ENCODE measurements at regions not wholly inside any gene's neighbourhood (a gene's known extent, or its start where the extent isn't known, plus 50 kb on each side); places are given as distances from the start of the nearest gene placed in this dataset.
"Not testable (repeated sequence)": the region's sequence is repeated elsewhere in the genome, so short reads cannot be mapped to it uniquely, and the experiment has no call there.

DNA sequence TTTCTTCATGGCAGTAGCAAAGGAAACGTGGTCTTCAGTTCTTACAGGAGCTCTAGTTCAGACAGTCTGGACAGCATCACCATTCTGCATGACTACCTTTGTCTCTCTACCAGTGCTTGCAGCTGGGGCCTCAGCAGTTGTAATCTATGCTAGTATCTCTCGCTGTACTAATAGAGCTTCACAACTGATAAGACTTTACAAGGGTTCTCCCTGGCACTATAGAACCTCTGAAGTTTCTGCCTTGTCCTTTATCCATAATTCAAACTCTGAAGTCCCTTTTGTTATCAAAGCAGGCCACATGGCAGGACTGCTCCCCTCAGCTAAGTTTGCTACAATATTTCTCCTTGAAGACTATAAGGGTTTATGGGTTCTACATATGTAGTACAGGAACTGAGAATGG lies 842.1 kb upstream of the ADGRB3 start:
- H3K27ac ChIP-seq (ENCODE audit: extremely low read depth, low read depth, low read length) = no peak overlapping the region
- H3K9me3 ChIP-seq (ENCODE audit: control insufficient read depth, insufficient read depth, low read depth, low read length) = no peaks in the 10 kb centered on the region
- POLR2A ChIA-PET = no interaction called here
- H3K36me3 ChIP-seq (ENCODE audit: control insufficient read depth in 2 of 2, insufficient read depth in 1 of 2, low read length in 2 of 2) = no peaks in the 10 kb centered on the region
- H3K4me1 ChIP-seq (ENCODE audit: control insufficient read depth, insufficient read depth, low read length) = no peaks in the 10 kb centered on the region
- no peak overlapping the region for H3K4me3 ChIP-seq (ENCODE audit: low read depth, low read length)
- no peak for TF ChIP-seq WT1 (tag by site-specific recombination; IDR thresholded peaks at IDR 0.05)
- CTCF ChIA-PET = interaction anchor here (0.6 kb wide), 1 partner anchor 52 kb away, joined by 5 read pairs; no protein-coding TSS in a partner anchor

DNA sequence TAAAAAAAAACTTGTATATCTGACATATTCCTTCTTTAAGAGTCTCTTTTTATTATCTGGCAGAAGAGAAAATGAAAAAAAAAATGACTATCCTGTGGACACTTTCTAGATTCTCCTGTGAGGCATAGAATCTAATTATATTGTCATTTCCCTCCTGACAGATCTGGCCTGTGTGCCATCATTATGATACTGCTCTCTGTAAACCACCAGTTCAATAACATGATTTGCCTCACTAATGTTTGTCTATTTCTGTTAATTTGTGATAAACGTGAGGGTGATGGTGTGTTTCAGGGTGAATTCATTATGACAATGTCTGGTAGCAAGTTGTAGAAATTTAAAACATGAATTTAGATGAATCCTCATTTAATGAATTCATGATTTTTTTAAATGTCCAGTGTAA lies 844.5 kb upstream of the ADGRB3 start:
- Histone ChIP-seq H3K4me1 (ENCODE audit: control insufficient read depth, insufficient read depth, low read length) (no peaks in the 10 kb centered on the region), H3K4me3 (ENCODE audit: low read depth, low read length) (no peak overlapping the region), H3K27ac (ENCODE audit: extremely low read depth, low read depth, low read length) (no peak overlapping the region), H3K9me3 (ENCODE audit: control insufficient read depth, insufficient read depth, low read depth, low read length) (no peaks in the 10 kb centered on the region), H3K36me3 (ENCODE audit: control insufficient read depth in 2 of 2, insufficient read depth in 1 of 2, low read length in 2 of 2) (no peaks in the 10 kb centered on the region)
- ChIA-PET CTCF (no interaction called here), POLR2A (no interaction called here)
- no peak for TF ChIP-seq ZNF169 (tag by site-specific recombination; IDR thresholded peaks at IDR 0.05)
- TF ChIP-seq TRIM28 (IDR thresholded peaks at IDR 0.05; ENCODE audit: borderline replicate concordance, low read length) = no peak
- no peak for TF ChIP-seq ZNF140 (tag by site-specific recombination; IDR thresholded peaks at IDR 0.05)
- no peak for TF ChIP-seq ZBTB21 (tag by site-specific recombination; IDR thresholded peaks at IDR 0.05)
- TF ChIP-seq, protein P1, sequence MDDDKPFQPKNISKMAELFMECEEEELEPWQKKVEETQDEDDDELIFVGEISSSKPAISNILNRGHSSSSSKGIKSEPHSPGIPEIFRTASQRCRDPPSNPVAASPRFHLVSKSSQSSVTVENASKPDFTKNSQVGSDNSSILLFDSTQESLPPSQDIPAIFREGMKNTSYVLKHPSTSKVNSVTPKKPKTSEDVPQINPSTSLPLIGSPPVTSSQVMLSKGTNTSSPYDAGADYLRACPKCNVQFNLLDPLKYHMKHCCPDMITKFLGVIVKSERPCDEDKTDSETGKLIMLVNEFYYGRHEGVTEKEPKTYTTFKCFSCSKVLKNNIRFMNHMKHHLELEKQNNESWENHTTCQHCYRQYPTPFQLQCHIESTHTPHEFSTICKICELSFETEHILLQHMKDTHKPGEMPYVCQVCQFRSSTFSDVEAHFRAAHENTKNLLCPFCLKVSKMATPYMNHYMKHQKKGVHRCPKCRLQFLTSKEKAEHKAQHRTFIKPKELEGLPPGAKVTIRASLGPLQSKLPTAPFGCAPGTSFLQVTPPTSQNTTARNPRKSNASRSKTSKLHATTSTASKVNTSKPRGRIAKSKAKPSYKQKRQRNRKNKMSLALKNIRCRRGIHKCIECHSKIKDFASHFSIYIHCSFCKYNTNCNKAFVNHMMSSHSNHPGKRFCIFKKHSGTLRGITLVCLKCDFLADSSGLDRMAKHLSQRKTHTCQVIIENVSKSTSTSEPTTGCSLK (tag by site-specific recombination; IDR thresholded peaks at IDR 0.05) = no peak
- no peak for TF ChIP-seq ZNF664 (tag by site-specific recombination; IDR thresholded peaks at IDR 0.05)
- no peak for TF ChIP-seq ZNF404 (tag by site-specific recombination; IDR thresholded peaks at IDR 0.05)
- TF ChIP-seq ZNF501 (tag by site-specific recombination; IDR thresholded peaks at IDR 0.05) = no peak
- no peak for TF ChIP-seq ZNF274 (IDR thresholded peaks at IDR 0.05; ENCODE audit: low read length)
- TF ChIP-seq ZNF274 (tag by site-specific recombination; IDR thresholded peaks at IDR 0.05; ENCODE audit: borderline replicate concordance) = no peak
- TF ChIP-seq ZNF214 (tag by site-specific recombination; IDR thresholded peaks at IDR 0.05; ENCODE audit: borderline replicate concordance) = no peak

DNA sequence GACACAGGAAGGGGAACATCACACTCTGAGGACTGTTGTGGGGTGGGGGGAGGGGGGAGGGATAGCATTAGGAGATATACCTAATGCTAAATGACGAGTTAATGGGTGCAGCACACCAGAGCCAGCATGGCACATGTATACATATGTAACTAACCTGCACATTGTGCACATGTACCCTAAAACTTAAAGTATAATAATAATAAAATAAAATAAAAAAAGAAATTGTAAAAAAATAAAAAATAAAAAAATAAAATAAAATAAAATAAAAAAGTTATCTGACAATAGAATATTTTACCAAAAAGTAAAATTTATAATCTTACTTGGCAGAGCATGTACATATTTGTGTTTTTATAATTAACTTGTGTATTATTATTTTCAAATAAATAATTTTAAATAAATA lies 848.0 kb upstream of the ADGRB3 start:
- H3K4me1 ChIP-seq (ENCODE audit: control insufficient read depth, insufficient read depth, low read length); H3K9me3 ChIP-seq (ENCODE audit: control insufficient read depth, insufficient read depth, low read depth, low read length); CTCF ChIA-PET; POLR2A ChIA-PET; H3K4me3 ChIP-seq (ENCODE audit: low read depth, low read length); H3K36me3 ChIP-seq (ENCODE audit: control insufficient read depth in 2 of 2, insufficient read depth in 1 of 2, low read length in 2 of 2); H3K27ac ChIP-seq (ENCODE audit: extremely low read depth, low read depth, low read length): not testable (repeated sequence)

DNA sequence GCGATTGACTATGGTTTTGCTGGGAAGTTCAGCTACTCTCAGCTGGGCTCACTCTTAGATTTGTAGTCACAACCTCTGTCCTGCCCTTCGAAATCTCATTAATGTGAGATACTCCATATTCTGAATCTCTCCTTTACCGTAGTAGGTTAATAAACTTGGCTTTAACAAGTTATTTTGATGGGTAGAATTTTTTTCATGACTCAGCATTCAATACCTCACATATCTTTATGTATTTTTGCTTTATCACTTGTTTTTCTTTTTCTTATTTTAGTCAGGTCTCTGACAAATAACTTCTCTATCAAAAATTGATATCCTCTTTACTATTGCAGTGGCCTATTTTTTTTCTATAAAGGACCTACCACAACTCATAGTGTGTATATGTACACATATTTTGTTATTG lies 855.2 kb upstream of the ADGRB3 start:
- no peaks in the 10 kb centered on the region for H3K36me3 ChIP-seq (ENCODE audit: control insufficient read depth in 2 of 2, insufficient read depth in 1 of 2, low read length in 2 of 2)
- TF ChIP-seq ZNF394 (tag by site-specific recombination; IDR thresholded peaks at IDR 0.05; ENCODE audit: borderline replicate concordance) (no peak), ZNF16 (tag by site-specific recombination; IDR thresholded peaks at IDR 0.05; ENCODE audit: low read depth) (no peak), ZNF830 (tag by site-specific recombination; IDR thresholded peaks at IDR 0.05; ENCODE audit: low read depth) (no peak), KLF10 (tag by site-specific recombination; IDR thresholded peaks at IDR 0.05) (no peak), ZNF473 (tag by site-specific recombination; IDR thresholded peaks at IDR 0.05) (no peak), HOXD13 (CRISPR knock-in tag; IDR thresholded peaks at IDR 0.05; ENCODE audit: borderline replicate concordance) (no peak), GLI2 (tag by site-specific recombination; IDR thresholded peaks at IDR 0.05; ENCODE audit: borderline replicate concordance, low read depth) (no peak)
- TF ChIP-seq, protein P2, sequence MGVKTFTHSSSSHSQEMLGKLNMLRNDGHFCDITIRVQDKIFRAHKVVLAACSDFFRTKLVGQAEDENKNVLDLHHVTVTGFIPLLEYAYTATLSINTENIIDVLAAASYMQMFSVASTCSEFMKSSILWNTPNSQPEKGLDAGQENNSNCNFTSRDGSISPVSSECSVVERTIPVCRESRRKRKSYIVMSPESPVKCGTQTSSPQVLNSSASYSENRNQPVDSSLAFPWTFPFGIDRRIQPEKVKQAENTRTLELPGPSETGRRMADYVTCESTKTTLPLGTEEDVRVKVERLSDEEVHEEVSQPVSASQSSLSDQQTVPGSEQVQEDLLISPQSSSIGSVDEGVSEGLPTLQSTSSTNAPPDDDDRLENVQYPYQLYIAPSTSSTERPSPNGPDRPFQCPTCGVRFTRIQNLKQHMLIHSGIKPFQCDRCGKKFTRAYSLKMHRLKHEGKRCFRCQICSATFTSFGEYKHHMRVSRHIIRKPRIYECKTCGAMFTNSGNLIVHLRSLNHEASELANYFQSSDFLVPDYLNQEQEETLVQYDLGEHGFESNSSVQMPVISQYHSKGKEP (tag by site-specific recombination; IDR thresholded peaks at IDR 0.05) = no peak
- TF ChIP-seq, protein P3, sequence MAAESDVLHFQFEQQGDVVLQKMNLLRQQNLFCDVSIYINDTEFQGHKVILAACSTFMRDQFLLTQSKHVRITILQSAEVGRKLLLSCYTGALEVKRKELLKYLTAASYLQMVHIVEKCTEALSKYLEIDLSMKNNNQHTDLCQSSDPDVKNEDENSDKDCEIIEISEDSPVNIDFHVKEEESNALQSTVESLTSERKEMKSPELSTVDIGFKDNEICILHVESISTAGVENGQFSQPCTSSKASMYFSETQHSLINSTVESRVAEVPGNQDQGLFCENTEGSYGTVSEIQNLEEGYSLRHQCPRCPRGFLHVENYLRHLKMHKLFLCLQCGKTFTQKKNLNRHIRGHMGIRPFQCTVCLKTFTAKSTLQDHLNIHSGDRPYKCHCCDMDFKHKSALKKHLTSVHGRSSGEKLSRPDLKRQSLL (tag by site-specific recombination; IDR thresholded peaks at IDR 0.05) = no peak
- TF ChIP-seq, protein P4, sequence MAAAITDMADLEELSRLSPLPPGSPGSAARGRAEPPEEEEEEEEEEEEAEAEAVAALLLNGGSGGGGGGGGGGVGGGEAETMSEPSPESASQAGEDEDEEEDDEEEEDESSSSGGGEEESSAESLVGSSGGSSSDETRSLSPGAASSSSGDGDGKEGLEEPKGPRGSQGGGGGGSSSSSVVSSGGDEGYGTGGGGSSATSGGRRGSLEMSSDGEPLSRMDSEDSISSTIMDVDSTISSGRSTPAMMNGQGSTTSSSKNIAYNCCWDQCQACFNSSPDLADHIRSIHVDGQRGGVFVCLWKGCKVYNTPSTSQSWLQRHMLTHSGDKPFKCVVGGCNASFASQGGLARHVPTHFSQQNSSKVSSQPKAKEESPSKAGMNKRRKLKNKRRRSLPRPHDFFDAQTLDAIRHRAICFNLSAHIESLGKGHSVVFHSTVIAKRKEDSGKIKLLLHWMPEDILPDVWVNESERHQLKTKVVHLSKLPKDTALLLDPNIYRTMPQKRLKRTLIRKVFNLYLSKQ (tag by site-specific recombination; IDR thresholded peaks at IDR 0.05; ENCODE audit: borderline replicate concordance) = no peak
- H3K4me3 ChIP-seq (ENCODE audit: low read depth, low read length) = no peak overlapping the region
- H3K4me1 ChIP-seq (ENCODE audit: control insufficient read depth, insufficient read depth, low read length) = no peaks in the 10 kb centered on the region
- no peak overlapping the region for H3K27ac ChIP-seq (ENCODE audit: extremely low read depth, low read depth, low read length)
- POLR2A ChIA-PET = no interaction called here
- CTCF ChIA-PET = no interaction called here
- H3K9me3 ChIP-seq (ENCODE audit: control insufficient read depth, insufficient read depth, low read depth, low read length) = no peaks in the 10 kb centered on the region

Data from HEK293 (cell line).